NCI-H526 treated with DMSO at 0.1 percent for 48 hours (cell line): ENCODE measurements at regions not wholly inside any gene's neighbourhood (a gene's known extent, or its start where the extent isn't known, plus 50 kb on each side); places are given as distances from the start of the nearest gene placed in this dataset.

Experiments used
- DNase-seq: peaks from one replicate; lab custom pipeline; 2025; lab: John Stamatoyannopoulos, UW

DNA sequence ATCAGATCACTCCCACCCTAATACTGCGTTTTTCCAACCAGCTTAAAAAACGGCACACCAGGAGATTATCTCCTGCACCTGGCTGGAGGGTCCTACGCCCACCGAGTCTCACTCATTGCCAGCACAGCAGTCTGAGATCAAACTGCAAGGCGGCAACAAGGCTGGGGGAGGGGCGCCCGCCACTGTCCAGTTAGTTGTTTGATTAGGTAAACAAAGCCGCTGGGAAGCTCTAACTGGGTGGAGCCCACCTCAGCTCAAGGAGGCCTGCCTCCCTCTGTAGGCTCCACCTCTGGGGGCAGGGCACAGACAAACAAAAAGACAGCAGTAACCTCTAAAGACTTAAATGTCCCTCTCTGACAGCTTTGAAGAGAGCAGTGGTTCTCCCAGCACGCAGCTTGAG, 463.0 kb upstream of the CADM1 start:
- DNase-seq, result peak; percentile 96

DNA sequence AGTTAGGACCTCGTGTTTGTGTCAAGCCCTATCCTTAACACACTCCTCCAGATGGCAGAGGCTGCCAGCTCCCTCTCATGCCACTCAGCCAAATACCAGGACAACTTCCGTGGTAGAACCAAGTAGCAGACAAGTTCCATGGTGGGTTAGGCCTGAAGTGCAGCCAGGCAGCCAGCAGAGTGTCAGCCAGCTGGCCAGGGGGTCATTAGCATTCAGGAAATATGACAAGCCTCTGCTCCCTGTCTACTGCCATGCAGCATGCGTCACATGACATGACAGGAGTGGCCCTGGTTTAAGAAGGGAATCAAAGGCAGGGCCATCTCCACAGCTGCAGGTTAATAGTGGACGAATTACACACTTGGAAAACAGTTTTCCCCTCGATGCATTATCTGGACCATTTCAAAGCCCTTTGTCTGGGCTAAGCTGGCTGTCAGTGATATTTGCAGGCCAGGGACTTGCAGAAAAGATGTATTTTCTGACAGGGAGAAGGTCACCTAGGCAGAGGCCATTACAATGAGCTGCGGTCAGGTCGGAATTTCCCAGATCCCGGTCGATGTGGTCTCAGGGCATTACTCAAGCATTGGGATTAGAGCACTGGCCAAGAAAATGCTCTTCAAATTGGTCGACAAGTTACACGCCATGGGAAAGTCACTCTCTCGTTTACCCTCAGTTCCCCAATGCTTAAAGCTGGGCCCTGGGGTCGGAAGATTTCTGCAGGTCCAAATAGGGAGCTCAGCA, 461.7 kb upstream of the CADM1 start:
- peak; percentile 28 for DNase-seq

DNA sequence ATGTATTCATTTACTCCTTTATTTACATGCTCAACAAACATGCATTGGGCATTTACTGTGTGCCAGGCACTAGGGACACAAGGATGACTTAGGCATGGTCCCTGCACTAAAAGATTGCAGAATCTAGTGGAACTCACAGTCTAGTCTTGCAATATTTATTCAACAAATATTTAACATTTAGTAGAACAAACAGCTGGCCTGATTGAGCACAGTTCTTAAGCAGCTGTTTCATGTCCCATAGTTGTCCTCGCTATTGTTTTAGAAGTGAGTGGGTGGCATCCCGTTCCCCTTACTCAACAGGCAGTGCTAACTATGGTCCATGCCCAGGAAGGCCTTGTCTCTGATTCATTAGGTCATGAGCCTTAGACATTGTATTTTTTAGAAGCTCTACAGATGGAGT, 459.9 kb upstream of the CADM1 start:
- DNase-seq, result peak; percentile 28

DNA sequence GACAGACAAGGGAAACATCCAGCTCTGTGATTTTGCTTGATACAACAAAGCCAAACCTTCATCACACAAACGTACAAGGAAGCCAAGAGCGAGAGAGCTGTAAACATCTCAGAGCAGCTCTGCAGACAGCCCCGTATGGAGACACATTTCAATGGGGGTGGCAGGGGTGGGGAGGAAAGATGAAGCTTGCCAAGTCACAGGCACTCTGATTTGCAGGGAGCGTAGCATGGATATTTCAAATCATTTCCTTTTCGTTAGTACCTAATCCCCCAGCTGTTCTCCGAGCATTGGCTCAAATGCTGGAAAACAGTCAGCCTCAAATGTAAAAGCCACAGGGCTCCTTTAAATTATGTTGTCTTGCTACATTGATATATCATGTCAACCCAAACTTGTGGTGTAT, 458.9 kb upstream of the CADM1 start:
- no peak for DNase-seq

DNA sequence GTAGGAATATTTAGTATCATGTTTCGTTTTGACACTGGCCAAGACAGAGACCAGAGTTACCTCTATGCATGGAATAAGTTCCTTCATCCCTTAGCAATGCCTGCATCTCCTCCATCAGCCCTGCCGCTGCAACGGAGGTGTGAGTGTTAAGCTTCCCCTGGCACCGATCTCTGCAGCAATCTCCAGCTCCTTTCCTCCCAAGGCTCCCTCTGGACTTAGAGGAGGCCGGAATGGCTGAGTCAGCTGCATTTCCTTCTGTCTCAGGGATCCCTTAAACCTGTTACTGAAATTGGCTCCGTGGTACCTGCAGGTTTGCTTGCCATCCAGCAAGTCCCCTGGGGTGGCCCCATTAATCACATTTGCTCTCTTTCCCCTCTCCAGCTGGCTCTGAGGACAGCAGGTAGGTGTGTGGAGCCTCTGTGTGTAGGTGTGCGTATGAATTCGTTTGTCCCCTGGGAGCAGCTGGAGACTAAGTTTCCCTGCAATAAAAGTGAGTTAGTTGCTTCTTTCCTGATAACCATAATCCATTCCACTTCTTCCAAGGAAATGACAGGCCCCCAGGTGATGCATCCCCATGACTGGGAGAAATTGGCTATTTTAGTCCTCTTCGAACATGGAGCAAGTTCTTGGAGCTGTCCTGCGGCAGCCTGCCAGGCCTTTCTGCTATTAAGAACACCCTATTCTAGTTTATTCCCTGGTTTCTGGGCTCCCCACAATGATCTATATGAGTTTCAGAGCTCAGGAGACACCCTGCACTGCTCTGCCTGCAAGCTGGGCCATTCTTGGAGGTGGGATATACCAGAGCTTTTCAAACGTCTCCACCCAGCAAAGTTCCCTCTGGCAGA, 457.2 kb upstream of the CADM1 start:
- peak; percentile 43 for DNase-seq

DNA sequence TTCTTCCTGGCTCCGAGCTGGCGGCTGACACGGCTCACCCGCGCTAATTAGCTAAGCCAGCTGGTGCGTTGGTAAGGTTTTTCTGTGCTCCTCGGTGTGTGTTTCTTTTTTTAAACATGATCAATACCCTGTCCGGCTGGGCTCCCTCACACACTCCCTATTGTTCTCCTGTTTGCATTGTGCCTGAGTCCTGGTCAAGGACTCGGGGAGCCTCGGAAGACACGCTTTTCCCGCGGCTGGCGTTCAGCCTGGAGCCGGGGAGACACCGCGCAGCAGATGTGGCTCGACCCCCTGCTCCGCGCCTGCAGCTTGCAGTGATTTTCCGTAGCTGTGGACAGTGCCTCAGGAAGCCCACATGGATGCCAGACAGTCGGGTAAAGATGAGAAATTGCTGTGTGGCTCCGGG, 454.9 kb upstream of the CADM1 start:
- DNase-seq, result no peak

DNA sequence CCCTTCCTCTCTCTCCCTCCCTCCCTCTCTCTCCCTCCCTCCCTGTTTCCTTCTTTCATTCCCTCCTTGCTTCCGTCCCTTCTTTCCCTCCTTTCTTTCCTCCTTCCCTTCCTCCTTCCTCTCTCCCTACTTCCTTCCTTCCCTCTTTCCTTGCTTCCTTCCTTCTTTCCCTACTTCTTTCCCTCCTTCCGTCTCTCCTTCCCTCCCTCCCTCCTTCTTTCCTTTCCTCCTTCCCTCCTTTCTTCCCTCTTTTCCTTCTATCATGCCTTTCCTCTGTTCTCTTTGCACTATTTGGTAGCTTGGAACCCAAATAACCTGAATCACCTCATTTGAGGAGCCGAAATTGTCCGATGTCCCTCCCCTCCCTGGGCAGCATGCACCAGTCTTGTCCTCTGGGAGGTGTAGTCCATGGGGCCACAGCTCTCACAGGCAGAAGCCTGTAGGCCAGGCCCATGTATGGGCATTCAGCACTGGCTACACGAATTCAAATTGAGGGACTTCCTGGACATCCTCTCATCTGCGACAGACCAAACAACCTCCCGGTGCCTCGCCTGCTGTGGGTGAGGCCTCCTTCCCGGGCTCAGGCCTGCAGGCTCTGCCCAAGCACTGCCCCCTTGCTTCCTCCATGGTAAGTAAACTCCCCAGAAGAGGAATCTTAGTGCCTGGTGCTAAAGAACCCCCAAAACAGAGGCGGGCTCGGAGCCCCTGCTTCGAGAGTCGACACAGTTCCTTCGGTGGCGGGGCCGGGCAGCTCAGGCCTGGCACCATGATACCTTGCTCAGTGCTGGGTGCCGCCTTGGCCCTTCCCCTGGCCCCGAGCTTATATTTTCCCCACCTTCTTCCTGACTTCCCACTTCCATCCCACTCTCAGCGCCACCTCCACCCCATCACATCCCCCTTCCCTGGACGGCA, 454.1 kb upstream of the CADM1 start:
- DNase-seq, result no peak

DNA sequence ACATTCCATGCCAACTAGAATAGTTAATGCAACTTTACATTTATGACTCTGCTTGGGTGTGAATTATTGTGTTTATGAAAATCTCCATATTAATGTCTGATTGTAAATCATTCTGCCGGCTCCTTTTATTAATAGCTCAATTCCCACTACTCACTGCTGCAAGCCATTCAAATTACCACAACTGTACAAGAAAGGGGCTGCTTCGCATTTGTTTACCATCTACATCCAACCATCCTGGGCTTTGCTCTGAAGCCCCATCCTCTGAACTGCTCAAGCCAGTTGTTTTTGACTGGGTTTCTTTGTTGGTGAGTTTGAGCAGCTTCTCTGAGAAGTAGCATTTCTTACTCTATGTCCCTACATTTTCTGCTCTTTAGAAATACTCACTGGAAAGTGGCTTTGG, 451.6 kb upstream of the CADM1 start:
- peak; percentile 35 for DNase-seq

DNA sequence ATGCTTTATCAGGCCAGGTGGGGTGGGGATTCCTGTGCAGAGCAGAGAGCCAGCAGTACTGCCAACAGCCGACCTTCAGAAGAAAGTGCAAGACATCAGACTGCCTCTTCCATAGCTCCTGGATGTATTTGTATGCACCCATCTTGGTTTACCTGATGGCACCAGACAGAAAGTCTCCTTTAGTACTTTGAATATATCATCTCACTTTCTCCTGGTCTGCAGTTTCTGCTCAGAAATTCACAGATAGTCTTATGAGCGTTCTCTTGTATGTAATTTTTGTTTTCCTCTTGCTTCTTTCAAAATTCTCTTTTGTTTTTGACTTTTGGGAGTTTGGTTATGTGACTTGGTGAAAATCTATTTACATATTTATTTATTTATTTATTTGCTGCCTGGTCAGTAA, 446.4 kb upstream of the CADM1 start:
- no peak for DNase-seq

DNA sequence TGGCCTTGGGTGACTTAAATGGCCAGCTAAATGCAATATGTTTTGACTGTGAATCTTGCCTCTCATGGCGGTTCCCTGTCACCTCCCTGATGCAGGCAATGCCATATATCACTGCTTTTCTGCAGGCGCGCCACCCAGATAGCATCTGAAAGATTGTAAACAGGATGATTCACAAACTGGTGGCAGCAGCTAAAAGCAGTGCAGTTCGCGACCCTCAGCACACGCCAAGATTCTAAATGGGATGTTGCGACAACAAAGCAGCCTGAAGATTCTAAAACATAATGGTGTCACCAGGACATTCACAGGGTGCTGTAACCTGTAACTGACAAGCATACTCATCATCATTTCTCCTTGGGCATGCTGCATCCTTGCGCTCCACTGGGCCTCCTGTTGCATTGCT, 440.4 kb upstream of the CADM1 start:
- DNase-seq, result no peak

DNA sequence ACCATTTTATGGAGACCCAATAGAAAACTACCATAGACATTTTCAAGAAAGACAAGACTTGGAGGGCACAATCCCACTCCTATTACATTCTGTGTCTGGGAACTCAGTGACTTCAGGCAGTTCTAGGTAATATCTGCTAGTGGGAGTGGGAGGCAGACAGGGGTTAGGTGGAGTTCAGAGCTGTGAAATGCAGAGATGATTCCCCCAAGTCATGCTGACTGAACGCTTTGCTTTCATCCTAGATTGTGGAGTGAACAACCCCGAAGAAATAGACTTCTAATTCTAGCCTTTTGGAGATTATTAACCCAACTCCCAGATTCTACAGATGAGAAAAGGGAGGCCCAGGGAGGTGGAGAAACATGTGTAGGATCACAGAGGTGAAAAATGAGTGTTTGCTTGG, 437.8 kb upstream of the CADM1 start:
- DNase-seq, result no peak

DNA sequence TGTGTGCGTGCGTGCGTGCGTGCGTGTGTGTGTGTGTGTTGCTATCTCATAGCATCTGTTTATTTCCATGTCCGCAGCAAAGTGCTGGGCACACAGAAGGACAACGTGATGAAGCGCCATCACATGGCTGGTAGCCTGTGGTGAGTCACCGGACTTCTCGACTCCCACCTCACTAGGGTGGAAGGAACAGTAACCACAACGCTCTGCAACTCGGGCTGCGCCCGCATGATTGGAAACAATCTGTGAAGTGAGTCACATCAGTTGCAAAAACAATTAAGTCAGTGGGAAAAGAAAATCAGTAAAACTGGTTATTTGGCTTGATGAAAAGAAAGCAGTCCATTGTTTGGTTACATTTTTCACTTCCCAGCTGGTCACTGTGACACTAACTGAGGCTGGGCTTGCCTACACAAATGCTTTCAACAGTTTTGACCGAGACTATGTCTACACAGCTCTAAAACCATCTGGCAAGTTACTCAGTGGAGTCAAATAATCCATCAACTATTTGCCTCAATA, 437.3 kb upstream of the CADM1 start:
- no peak for DNase-seq

DNA sequence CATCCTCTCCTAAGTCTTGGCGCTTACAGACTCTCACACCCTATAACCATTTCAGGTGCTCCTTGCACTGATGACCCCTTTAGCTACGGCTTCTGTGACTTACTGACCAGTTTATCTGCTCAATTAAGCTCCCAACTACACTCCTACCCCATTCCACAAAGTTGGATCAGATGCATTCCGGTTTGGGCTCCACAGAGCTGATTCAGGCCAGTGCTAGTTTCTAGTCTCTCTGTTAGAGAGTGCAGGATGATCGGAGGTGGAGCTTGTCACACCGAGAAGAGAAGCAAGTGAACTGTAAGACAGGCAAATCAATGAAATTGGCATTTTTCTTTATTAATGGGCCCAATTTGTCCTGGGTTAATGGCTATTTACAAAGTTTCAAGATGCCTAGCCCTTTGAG, 436.8 kb upstream of the CADM1 start:
- no peak for DNase-seq

DNA sequence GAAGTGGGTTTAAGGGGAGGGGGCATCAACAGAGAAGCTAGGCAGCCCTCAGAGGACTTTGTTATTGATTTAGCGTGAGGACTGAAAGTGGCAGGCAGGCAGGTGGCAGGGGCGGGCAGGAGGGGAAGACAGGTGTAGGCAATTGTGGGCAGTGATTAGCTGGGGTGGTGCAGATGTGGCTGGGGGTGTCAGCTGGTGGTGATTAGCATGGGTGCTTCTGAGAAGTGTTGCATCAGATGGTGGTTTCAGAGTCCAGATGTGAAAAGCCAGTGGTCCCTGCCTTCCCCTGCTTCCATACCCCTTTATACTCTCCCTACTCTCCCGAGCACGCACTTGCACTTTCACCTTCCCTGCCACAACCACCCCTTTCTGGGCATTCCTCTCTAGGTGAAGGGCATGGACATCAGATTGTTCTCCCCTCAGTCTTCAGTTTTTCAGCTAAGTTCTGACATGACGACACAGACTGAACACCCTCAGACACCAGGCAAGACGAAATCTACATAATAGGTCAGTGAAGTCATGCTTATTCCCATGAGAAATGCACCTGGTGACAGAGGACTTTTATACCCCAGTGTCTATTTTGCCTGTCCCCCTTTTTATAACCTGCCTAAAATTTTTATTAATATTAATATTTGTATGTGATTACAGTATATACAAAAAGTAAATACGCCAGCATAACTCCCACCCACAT, 435.7 kb upstream of the CADM1 start:
- no peak for DNase-seq

DNA sequence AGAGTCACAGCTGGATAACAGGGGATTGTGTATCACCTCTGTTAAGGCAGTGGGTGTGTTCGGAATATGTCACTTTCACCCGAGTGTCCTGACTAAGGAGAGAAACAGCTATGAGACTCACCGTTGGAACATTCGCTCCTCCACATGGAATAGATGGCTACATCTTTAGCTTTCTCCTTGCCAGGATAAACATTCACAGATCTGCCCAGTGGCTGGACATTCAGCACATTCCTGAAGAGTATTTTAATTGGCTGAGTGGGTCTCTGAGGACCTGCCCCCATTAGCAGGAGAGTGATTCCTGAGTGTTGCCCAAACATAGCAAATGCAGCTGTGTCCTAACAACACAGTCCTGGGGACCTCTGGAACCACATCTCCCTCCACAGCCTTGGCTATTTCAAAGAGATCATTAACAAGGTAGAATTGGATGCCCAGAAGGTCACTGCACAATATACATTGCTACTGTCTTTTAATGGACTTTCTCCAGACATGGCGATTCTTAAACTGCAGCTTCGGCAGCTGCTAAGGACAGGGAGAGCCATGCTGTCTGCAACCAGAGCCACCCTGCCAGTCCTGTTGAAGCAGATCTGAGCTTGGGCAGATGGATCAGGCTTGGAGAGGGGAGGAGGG, 435.0 kb upstream of the CADM1 start:
- DNase-seq, result no peak

DNA sequence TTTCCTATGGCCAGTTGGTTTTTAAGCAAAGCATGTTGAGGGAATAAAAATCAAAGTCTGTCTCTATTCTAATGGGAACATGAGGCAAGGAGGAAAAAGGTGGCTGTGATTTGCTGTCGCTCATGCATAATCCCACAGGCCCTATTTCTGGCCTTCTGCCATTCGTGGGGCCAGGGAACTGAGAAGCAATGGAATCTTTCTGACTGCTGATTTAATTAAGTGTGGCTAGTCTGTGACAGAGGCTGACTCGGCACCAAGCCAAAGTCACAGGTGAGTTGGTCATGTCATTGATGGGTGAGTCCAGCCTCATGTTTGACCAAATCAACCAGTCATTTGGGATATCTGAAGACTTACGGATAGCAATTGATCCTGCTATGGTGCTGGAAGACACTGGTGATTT, 429.3 kb upstream of the CADM1 start:
- DNase-seq, result no peak

DNA sequence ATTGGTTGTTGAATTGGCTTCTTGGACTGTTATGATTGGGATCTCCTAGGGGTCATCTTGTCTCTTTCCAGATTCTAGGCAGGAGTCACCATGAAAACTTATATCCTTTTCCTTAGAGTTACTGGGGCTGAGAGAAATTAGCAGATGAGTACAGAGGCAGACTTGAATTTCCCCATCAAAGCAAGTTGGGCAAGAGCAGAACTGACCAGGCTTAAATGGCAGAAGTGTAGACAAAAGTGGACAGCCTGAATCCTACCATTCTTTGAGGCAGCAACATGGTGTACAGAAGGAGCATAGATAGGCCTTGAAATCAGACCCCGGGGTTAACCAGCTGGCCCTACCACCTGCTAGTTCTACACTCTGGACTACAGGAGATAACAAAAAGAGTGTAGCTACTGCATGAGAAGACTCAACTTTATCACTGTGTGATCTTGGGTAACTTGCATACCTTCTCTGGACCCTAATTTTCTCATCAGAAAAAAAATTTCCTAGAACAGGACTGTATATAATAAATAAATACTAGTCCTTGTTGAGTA, 427.4 kb upstream of the CADM1 start:
- DNase-seq, result no peak

DNA sequence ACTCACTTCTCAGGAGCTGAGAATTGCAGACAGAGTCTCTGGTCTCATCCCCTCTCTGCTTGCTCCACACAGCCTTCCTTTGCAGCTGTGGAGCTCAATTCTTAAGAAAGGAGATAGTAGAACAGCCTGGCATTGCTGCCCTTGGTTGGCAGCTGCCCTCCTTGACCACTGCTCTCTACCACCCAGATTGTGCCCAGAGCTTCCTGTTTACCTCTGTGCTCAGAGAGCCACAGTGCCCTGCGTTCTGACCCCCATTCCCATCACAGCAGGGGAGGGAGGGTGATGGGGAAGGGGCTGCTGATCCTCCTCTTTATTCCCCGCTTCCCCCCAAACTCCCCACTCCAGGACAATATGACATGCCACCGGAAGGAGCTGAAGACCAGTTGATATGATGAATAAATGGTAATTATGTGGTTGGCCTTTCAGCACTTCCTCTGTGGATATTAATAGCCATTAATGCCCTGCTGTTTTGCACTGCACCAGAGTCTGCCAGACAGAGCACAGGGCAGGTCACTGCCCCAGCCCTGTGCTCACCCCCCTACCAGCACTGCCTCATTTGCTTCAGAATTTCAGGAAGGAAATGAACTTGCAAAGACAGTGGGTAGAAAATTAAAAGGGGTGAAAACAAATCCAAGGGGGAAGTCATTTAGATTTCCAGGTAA, 426.8 kb upstream of the CADM1 start:
- no peak for DNase-seq

DNA sequence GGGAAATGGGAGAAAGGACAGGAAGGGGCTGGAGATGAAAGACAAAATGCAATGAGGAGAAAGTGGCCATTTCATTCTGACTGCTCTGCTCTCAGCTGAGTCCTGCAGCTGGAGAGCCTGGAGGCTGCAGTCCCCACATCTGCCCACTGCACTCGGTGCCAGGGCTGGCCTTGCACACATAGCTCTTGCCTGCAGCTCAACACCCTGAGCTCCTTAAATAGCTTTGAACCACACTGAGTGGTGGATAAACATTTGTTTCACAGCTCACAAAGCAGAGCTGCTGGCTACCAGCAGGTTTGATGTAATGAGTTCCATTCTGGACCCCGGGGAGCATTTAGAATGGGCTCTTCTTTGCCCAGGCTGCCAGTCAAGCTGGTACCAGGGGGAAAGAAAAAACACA, 426.1 kb upstream of the CADM1 start:
- no peak for DNase-seq

DNA sequence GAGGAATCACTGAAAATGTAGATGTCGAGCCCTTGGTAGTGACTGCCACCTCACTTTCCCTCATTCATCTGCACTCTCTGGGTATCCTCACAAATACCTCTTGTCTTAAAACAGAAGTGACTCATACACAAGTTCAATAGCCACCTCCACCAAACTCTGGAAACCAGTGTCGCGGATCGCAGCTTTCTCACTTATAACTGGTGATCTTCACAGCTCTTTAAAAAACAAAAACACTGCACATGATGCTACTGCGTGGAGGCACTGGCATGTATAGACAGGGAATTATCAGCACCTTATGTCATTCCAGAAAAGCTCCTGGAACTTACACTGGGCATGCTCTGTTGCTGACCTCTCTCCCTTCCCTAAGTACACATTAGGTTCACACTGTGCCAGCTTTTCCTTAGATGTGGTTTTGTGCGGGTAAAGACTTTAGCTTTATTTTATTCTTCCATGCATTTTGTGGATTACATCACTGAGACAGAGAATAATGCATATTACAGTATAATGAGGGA, 425.5 kb upstream of the CADM1 start:
- no peak for DNase-seq
